Fibroblast of peridontal ligament (primary cell): ENCODE measurements at regions not wholly inside any gene's neighbourhood (a gene's known extent, or its start where the extent isn't known, plus 50 kb on each side); places are given as distances from the start of the nearest gene placed in this dataset.
"Not testable (repeated sequence)": the region's sequence is repeated elsewhere in the genome, so short reads cannot be mapped to it uniquely, and the experiment has no call there.

ENCODE experiments used
- DNase-seq: peaks from one replicate; pipeline ENCODE4 v3.0.0-alpha.2; 2010; ENCODE audit errors: extremely low read depth

DNA sequence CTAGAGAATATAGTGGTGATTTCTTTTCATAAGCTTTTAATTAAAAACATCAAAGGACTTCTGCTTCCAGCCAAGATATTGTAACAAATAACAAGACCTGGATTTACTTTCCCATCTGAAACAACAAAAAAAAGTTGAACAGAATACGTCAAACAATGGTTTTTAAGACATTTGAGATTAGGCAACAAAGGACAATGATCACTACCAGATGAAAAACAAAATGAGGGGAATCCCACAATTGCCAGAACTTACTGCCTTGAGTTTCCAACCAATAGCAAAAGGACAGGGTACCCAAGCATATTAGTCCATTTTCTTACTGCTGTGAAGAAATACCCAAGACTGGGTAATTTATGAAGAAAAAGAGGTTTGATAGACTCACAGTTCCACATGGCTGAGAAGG, 341.4 kb upstream of the INTU start:
- peak; percentile 52 for DNase-seq

DNA sequence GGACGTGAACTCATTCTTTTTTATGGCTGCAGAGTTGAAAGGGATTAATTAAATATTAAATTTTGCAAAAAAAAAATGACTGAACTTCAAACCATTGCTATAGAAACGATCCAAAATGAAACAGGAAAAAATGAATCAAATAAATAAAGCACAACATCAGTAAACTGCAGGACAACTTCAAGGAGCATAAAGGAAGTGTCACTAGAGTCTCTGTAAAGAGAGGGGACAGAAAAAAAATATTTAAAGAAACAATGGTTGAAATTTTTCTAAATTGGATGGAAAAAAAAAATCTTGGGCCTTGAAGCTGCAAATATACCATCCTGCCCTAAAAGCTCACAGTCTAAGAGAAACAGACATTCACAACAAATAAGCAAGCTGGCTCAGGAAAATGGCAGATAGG, 339.3 kb upstream of the INTU start:
- DNase-seq = no peak

DNA sequence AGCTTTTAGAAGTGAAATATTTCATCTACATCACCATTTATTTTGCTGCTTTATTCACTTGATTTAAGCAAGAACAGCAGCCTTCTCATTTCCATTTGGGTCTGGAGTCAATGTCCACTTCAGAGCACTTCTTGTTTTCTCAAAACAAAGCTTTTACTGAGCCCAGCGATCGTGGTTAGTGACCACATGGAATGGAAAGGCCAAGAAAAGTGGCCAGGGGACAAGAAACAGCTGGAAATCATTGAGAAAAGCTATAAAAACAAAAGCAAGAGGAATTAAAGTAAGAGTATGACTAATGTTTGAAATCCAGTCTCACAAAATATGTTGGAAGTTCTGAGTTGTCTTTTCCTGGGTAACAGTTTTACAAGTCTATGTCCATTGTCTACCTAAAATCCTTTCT, 328.4 kb upstream of the INTU start:
- peak; percentile 89 for DNase-seq

DNA sequence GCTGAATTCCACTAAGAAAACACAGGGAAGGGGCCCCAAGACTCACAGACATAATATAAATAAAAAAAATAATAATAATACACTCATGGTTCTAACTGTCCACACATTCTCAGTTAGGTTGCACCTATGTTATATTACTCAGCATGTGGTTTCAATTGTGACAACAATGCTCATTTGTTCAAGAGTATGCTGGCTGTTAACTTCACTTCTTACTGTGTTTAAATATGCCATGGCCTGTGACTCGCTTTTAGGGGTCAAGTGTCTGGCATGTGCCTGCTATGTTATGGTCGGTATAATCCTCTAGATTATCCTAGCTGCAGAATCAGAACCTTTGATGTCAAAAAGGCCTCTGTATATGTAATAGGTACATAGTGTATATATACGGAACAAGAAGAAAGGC, 324.8 kb upstream of the INTU start:
- no peak for DNase-seq

DNA sequence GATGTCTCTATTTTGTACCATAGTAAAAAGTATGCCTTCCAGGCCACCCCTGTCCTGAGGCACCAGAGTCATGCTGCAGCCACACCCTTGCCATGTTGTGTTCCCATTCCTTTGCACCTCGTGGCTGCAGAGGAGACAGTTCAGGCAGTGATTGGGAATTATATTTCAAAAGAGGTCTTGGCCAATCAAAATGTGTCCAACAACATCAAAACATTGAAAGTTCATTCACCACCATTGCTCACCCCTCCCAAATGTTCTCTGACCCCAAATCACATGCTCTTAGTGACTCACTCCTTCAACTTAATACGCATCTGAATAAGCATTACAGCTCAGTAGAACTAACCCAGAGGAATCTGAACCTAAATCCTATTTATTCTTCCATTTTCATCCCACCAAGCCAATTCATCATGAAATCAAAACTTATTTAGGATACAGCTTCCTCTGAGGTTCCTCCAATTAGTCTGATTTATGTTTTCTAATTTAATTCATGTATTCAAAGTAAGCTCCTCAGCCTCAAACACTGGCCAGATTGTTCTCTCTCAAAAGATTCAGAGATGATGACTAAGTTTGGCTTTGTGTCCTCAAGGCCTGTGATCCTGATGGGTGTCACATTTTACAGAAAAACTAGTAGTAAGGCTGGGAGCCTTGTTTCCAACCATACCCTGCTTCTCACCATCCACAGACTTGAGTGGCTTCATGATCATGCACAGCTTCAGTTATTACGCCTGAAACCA, 323.2 kb upstream of the INTU start:
- DNase-seq = peak; percentile 68

DNA sequence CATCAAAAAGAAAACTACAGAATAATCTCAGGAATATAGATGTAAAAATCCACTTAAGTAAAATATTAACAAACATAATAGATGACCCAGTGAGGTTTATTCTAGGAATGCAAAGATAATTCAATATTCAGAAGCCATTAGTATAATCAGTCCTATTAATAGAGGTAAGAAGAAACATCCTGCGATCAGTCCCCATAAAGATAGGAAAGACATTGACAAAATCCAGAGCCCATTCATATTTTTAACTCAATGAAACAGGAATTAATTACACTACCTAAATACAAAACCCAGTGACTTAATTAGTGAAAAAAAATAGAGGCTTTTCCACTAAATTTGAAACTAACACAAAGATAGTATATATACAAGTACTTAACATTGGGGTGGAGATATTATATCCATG, 321.4 kb upstream of the INTU start:
- DNase-seq = no peak

DNA sequence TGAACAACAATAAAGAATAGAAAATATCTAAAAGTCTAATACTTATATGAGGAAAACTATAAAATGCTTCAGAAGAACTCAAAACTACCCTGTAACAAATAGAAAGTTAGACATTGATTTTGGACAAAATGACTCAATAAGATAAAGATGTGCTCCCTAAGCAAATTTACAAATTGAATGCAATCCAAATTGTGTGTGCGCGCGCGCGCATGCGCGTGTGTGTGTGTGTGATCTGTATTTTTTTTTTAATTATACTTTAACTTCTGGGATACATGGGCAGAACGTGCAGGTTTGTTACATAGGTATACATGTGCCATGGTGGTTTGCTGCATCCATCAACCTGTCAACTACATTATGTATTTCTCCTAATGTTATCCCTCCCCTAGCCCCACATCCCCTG, 320.8 kb upstream of the INTU start:
- DNase-seq = no peak

DNA sequence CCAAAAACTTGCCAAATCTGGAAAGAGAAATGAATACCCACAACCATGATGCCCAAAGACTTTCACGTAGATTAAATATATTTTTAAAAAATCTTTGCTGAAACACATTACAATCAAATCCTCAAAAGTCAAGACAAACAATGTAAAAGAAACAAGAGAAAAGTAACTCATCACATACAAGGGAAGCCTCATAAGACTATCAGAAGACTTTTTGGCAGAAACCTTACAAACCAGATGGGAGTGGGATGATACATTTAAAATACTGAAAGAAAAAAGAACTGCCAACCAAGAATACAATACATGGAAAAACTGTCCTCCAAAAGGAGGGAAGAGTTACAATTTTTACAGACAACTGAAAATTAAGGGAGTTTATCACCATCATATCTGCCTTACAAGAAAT, 319.0 kb upstream of the INTU start:
- DNase-seq = no peak

DNA sequence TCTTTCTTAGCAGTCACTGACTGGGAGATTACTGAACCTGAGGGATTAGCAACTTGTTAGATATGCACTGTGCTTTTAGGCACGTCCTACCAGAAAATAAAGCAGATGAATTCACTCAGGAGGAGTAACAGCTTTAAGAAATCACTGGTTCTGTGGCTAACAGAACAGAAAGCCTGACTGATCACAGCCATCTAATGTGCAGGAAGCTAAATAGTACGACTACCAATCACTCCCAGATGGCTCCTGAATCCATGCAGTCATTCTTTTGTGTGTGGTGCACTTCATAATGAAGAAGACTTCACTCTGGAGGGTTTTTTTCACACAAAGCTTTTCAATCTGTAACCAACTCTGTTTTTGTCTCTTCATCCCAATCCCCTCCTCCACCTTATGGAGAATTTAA, 305.3 kb upstream of the INTU start:
- DNase-seq = peak; percentile 11

DNA sequence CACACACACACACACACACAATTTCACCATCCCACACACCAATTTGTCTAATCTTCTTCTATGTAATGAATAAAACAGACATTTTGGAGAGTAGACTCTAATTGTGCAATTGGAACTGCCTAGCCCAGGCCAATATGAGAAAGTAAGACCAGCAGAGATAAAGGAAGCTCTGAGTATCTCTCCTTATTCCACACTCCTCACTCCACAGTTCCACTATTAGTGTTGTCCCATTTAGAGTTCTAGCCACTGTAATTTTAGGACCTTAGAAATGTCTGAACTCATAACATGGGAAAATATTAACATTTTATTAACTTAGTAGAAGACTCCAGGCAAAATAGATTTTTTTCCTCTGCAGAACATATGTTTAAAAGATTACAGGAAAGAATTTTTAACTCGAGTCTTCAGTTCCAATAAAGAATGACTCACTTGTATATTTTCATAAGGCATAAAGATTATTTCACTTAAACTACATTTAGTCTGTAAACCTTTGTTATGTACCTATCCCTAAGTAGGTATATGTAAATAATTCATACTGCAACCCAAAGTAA, 297.6 kb upstream of the INTU start:
- DNase-seq = peak; percentile 29

DNA sequence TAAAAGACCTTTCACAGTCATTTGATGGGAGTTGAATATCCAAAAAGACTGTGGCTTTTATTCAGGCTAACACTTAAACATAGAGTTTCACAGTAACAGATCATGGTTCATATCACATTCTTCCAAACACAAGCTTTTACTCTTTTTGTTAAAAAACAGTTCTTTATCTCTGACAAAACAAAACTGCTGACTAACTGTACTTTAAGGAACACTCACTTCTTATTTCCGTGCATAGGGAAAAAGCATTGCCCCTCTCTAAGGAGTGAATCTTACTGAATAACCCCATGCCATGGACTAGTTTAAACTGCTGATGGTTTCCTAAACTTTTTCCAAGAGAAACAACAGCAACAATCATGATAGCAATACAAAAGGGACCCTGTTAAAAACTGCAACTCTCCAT, 297.0 kb upstream of the INTU start:
- DNase-seq = peak; percentile 4

DNA sequence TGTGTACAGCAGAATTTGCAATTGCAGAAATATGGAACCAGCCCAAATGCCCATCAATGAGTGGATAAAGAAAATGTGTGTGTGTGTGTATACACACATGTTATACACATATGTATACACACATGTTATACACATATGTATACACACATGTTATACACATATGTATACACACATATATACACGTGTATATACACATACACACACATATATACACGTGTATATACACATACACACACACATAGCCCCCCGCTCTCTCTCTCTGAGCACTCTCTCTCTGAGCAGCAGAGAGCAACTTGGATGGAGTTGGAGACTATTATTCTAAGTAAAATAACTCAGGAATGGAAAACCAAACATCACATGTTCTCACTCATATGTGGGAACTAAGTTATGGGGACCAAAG, 289.6 kb upstream of the INTU start:
- DNase-seq = not testable (repeated sequence)

DNA sequence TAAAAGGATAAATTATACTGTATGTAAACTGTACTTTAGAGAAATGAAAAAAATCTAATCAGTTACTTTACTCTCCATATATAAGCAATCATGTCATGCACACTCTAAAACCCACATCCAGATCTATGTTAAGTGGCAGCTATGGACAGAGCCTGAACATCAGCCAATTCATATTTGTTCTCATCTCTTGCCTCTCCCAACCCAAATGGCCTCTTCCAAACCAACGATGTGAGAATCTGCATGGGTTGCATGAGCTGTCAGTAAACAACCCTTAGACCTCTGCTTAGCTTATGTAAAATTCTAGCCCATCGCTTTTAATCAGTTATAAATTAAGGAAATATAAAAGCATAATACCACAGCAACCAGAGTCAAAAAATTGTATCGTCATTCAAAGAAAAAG, 288.7 kb upstream of the INTU start:
- no peak for DNase-seq

DNA sequence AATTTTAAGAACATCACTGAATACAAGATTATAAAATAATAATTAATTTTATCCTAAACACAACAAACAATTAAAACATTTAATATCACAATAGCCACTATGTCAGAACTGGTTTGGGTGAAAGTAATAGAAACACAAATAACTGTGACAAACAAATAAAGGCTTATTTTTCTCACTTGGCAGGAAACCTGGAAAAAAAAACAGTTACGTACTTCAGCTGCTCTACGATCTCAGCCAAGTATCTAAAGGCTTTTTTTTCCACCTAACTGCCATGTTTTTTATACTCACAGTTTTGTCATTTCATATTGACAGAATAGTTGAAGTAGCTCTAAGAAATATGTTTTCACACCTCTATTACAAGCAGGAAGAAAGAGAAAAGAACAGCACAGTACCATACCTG, 284.8 kb upstream of the INTU start:
- DNase-seq = no peak

DNA sequence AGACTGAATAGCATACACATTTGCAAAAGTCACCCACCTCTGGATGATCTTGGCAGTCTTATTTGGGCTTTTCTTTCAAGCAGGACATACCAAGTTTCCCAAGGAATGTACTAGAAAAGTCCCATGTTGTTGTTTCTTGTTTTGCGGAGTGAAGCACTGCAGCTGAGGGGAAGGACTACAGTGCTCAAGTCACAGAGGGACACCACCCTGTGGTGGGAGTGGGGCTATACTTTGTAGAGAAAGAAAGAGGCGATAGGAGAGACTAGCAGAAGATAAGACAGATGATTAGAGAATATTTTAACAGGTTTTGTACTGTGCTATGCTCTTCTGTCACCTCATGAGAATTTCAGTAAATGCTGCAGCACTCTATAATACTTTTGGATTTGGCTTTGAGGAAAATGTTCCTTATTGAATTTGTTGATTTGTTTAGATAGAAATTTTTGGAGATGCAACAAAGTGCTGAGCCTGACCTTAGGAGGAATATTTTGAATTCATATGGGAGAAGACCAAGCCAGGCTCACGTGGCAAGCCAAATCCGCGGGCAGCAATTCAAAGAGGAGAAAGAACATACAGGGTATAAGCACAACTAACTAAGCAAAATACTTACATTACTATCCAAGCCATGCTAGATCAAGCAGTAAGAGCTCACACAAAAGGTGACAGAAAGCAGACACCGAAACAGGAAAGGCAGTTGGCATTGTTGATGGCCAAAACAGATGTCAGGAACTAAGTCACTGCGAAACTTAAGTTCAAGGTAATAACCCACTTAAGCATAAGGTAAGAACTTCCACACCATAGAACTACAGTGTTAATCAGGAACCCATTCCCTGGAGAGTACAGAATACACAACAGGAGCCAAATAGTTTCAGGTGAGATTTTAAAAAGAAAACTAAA, 280.3 kb upstream of the INTU start:
- DNase-seq = no peak

DNA sequence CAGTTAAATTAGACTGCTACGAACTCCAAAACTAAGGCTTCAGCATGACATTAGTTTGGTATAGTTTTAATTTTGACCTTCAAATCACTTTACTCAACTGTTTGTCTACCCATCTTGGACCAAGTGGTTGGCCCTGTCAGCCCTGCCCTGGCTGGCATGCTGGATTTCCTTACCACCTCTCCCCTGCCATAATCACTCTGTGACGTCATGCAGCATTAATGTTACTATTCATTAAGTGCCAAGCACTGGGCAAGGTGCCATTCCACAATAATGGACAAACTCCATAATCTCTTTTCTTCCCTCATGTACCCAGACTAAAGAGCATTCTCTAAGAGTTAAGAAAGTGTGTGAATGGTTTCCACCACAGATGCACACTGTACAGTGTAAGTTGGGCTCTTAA, 277.0 kb upstream of the INTU start:
- no peak for DNase-seq

DNA sequence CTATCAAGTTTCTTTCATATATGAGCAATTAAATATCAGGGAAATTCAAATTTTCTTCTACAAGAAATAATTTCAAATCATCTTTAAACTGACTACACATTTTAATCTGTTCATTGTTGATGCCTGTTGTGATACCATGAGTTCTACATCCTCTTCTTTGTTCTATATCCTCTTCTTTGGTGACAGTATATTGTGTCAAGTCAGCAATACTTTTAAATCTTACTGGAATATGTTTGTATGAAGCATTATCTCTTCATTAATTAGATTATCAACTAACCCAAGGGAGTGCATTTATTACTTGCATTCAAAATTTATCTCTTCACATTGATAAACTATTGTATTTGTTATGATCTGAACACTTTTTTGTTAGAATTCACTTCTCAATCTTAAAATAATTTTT, 275.0 kb upstream of the INTU start:
- DNase-seq = no peak

DNA sequence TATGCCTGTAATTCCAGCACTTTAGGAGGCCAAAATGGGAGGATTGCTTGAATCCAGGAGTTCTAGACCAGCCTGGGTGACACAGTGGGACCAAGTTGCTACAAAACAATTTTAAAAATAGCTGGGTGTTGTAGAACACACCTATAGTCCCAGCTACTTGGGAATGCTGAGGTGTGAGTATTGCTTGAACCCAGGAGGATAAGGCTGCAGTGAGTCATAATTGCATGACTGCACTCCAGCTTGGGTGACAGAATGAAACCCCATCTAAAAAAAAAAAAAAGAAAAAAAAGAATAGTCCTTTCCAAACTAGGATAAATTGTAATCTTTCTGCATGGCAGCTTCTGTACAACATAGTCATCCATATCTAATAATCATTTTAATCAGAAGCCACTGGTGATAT, 270.1 kb upstream of the INTU start:
- DNase-seq = no peak

DNA sequence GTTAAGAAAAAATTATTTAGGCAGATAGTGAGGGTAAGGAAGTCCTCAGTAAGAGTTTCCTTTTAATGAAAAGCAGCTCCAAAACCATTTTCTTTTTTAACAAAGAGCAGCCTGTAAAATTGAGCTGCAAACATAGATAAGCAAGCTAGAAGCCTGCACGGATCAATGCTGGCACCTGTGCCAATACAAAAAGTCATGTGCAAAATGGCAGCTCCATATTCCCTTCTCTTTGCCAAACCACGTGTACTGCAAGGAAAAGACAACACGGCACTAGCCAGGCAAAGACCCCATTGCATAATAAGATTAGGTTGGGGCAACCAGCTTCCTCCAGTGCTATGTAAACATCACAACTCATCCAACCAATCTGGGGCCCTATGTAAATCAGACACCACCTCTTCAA, 268.4 kb upstream of the INTU start:
- no peak for DNase-seq

DNA sequence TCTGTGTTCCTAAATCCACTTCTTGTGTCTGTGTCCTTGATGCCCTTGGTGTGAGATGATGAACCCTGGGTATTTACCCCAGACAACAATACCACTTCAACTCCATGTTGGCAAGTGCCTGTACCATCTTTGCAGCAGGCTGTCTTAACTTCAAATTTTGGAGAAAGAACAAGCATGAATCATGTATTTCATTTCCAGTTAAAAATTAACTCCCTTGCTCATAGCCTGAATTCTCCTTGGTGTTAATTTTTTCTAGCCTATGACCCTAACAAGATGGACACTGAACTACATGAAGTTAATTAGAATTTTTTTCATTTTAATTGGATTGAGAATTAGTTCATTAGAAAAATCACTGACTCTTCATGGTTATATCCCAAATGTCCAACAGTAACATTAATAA, 267.8 kb upstream of the INTU start:
- no peak for DNase-seq

DNA sequence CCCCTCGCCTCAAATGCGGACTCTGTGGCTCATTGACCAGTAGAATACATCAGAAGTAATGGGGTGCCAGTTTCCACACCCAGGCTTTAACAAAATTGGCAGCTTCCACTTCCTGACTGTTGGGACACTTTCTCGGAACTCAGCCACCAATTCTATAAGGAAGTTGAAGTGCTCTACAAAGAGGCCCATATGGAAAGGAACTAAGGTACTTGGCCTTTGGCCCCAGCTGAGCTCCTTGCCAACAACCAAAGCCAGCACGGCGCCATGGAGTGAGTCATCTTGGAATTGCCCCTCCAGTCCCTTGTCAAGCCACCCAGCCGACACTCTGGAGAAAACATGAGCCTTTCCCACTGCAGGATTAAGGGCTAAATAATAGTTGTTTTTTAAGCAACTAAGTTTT, 262.2 kb upstream of the INTU start:
- DNase-seq = no peak

DNA sequence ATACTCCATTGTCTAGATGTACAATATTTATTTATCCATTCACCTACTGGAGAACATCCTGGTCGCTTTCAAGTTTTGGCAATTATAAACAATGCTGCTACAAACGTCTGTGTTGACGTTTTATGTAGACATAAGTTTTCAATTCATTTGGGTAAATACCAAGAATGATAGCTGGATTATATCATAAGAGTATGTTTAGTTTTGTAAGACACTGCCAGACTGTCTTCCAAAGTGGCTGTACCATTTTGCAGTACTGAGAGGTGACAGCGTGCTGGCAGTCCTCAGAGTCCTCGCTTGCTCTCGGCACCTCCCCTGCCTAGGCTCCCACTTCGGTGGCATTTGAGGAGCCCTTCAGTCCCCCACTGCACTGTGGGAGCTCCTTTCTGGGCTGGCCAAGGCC, 253.3 kb upstream of the INTU start:
- no peak for DNase-seq

DNA sequence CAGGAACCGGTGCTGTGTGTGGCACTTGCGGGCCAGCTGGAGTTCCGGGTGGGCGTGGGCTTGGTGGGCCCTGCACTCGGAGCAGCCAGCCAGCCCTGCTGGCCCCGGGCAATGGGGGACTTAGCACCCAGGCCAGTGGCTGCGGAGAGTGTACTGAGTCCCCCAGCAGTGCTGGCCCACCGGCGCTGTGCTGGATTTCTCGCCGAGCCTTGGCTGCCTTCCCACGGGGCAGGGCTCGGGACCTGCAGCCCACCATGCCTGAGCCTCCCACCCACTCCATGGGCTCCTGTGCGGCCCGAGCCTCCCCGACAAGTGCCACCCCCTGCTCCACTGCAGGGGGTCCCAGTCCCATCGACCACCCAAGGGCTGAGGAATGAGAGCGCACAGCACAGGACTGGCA, 252.8 kb upstream of the INTU start:
- DNase-seq = not testable (repeated sequence)
